Cardiac septum (tissue), 1 donor: ENCODE measurements at regions not wholly inside any gene's neighbourhood (a gene's known extent, or its start where the extent isn't known, plus 50 kb on each side); places are given as distances from the start of the nearest gene placed in this dataset.
"Not testable (repeated sequence)": the region's sequence is repeated elsewhere in the genome, so short reads cannot be mapped to it uniquely, and the experiment has no call there.

Experiments
- DNase-seq: peaks from one replicate; pipeline ENCODE4 v3.0.0-alpha.2; 2020; ENCODE audit warnings: low spot score
- intact Hi-C: fragments of 100-400 bp; cut with DNase I; formaldehyde crosslinking; loops from one replicate; pipeline ENCODE4 v1.14.0; 2022
- donor health status: DM: no; HTN: no; CAD: no.

DNA sequence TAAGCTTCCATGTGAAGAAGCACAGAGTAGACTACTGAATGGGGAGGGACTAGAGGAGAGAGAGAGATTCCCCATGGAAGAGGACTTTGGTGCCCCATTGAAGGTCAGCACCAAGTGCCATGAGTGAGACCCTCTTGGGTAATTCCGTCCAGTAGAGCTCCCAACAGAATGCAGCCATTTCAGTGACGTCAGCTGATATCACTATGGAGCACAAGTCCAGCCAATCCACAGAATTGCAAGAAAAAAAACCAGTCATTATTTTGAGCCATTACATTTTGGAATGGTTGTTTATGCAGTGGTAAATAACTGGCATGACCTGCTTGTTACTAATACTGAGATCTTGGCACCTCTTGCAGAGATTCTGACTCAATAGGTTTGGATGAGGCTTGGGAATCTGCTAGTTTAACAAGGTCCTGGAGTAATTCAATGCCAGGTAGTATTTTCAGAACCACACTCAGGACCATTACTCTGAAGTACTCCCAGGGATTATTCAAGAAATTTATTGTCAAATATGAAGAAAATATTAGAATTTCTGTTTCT lies 52.6 kb upstream of the SP8 start:
- no peak for DNase-seq
- intact Hi-C loops, result no loop called here

- no peak for DNase-seq
- intact Hi-C loops, result no loop called here
Measured at GRCh38 chr7:20839987-20840386, 53.3 kb upstream of the SP8 start.

- no peak for DNase-seq
- intact Hi-C loops, result no loop called here
Measured at GRCh38 chr7:20846791-20847190, 60.1 kb upstream of the SP8 start.

DNA sequence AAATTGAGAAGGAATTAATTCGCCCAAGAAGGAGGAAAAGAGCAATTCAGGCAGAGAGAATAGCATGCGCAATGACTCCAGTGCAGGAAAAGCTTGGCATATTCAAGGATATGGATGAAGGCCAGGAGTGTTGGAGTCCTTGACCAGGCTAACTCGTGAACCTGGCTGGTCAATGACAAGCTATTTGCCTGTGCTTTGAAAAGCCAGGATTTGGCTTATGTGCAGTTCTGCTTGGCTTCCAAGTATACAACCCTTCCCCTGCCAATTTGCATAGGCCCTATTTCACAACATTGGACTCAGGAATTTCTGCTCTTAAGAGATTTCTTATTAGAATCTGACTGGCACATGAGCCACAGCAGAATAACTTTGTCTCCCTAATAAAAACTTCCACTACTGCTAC lies 72.3 kb upstream of the SP8 start:
- no peak for DNase-seq
- intact Hi-C loops, result no loop called here

GRCh38 chr7:20861468-20861867 lies 74.8 kb upstream of the SP8 start:
- intact Hi-C loops, result no loop called here
- no peak for DNase-seq

DNA sequence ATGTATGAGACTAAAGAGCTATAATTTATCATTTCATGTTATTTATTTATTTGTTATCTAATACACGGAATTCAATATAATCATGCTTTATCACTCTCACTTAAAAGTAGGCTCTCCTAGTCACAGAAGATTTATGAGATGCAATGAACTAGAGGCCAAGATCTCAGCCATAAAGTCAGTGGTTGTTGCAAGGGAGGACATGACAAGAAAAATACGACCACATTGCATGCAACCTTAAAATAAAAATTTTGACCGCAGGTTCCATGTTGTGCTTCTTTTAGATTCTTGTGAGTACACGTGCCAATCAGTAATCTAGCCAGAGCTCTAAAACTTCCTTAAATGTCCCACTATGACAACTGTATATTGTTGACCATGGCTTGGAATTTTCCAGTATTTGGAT lies 75.9 kb upstream of the SP8 start:
- intact Hi-C loops, result no loop called here
- no peak for DNase-seq

GRCh38 chr7:20864221-20864620 lies 77.5 kb upstream of the SP8 start:
- intact Hi-C loops, result no loop called here
- DNase-seq, result no peak

DNA sequence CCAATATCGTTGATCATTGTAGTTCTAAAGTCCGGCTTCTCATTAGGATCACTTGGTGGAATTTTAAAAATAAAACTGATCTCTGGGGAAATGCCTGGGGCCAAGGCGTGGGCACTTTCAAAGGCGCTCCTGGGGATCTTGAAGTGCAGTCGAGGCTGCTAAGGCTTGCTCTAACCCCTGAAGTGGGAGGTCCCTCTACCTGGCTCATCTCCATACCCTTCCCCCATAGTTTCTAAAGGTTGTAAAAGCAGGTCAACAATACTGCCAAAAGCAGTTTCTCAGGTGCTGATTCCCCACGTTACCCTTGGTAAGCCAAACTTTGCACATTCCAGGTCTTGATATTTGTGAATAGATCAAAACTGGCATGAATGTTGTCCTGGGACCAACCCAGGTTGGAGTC lies 79.0 kb upstream of the SP8 start:
- no peak for DNase-seq
- intact Hi-C loops, result no loop called here

GRCh38 chr7:20870977-20871376 lies 84.3 kb upstream of the SP8 start:
- DNase-seq, result no peak
- intact Hi-C loops, result no loop called here

- intact Hi-C loops, result no loop called here
- no peak for DNase-seq
Measured at GRCh38 chr7:20892776-20893175, 106.1 kb upstream of the SP8 start.

DNA sequence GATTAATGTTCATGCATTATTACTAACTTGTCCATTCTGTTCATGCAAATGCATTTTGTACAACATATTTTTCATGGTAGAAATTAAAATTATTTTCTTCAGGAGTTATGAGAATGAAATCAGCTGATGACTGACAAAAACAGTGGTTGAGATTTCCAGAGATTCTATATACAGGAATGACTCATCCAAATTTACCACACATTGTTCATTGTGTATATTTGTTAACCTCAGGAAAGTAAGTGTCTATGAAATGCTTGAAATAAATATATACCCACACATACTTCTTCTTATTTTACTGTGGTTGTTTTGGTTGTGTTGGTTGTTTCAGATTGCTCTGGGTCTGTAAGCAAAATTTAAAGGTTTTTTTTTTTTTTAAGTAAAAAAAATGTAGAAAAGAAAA lies 108.1 kb upstream of the SP8 start:
- no peak for DNase-seq
- intact Hi-C loops, result no loop called here

DNA sequence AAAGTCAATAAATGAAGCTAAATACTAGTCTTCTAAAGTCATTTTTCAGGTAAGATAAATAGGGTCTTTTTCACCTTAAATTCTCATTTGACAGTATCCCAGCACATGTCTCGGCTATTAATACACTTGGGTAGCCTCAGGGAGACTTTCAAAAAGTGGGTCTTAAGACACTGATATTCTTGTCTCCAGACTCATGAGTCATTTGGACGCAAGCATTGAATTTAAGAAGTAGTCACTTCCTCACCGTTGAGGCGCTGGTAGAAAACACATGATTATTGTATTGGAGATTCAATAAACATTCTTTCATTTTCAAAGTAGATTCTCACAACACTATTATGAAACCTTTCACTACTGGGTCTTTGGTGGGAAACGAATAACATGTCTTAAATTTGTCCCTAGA lies 108.9 kb upstream of the SP8 start:
- DNase-seq, result no peak
- intact Hi-C loops, result no loop called here

GRCh38 chr7:20896996-20897395 lies 110.3 kb upstream of the SP8 start:
- no peak for DNase-seq
- intact Hi-C loops, result no loop called here

- intact Hi-C loops, result no loop called here
- DNase-seq, result no peak
Measured at GRCh38 chr7:20906801-20907453, 120.2 kb upstream of the SP8 start.

GRCh38 chr7:20911081-20911480 lies 124.4 kb upstream of the SP8 start:
- DNase-seq, result no peak
- intact Hi-C loops, result no loop called here

GRCh38 chr7:20913853-20914252 lies 127.2 kb upstream of the SP8 start:
- DNase-seq, result no peak
- intact Hi-C loops, result no loop called here

DNA sequence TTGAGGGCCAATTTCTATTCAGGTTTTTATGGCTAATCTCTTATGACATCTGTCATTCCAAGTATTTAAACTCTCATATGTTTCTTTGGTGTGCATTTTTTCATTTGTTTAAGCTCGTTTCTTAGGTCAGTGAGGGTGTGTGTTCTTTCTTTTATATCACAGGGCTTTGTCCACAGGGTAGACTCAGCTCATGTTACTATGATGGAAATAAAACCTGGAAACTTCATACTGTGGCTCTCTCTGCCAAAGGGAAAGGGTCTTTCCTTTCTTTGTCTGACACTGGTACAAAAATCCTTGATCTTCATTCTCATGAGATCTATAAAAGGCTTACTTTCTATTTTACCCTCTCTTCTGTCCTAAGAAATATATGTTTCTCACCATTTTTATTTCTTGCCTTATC lies 129.6 kb upstream of the SP8 start:
- intact Hi-C loops, result no loop called here
- DNase-seq, result no peak

DNA sequence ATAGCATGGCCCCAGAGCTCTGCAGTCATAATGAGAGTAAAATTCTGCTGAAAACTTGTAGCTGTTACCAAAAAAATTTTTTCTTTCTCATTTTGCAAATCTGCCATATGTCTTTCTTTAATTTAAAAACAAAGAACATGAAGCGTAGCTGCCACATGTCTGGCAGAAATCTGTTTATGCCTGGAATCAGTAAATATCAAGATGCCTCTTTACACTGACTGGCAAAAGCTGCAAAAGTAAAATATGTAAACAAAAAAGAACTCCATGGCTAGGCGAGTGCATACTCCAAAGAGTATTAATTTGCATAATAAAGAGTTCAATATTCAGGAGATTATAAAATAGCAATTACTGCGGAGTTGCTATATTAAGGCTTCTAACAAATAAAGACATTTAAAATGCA lies 130.9 kb upstream of the SP8 start:
- intact Hi-C loops, result no loop called here
- DNase-seq, result no peak

DNA sequence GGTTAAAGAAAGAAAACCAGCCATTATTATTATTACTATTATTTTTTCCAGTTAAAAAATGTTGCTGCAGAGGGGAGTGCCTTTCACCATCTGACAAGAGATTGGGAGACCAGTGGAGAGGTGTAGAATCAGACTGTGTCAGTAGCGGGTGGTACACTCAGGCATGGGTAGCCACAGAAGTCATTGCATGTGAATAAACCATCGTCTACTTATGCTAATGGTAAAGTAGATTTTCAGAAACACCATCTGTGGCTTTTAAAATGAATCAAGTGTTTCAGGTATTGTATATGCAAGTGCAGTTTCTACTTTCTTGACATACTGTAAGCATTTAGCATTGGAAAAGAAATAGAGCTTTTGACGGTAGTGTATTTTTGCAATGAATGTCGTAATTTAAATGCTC lies 131.5 kb upstream of the SP8 start:
- no peak for DNase-seq
- intact Hi-C loops, result no loop called here

DNA sequence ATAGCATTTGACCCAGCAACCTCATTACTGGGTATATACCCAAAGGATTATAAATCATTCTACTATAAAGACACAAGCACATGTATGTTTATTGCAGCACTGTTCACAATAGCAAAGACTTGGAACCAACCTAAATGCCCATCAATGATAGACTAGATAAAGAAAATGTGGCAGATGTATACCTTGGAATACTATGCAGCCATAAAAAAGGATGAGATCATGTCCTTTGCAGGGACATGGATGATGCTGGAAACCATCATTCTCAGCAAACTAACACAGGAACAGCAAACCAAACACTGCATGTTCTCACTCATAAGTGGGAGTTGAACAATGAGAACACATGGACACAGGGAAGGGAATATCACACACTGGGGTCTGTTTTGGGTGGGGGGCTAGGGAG lies 140.5 kb upstream of the SP8 start:
- intact Hi-C loops, DNase-seq: not testable (repeated sequence)

DNA sequence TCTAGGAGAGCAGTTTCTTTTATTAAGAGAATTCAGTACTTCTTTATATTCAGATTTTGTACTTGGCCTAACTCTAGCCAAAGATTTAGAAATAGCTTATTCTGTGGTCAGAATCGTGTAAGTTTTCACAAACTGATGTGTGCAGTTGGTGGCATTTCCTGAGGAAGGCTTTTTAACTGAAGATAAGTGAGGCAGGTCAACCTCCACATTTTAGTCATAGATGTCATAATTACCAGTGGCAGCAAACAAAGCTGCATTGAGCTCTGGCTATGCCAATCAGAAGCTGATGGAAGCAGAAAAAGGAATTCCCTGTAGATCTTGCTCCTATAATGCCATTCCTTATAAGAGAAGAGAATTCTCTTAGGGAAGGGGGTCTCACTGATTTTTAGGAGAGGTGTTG lies 141.3 kb upstream of the SP8 start:
- intact Hi-C loops, result no loop called here
- no peak for DNase-seq

- no peak for DNase-seq
- intact Hi-C loops, result no loop called here
Measured at GRCh38 chr7:20929199-20929598, 142.5 kb upstream of the SP8 start.
